BJ (cell line): ENCODE measurements at regions not wholly inside any gene's neighbourhood (a gene's known extent, or its start where the extent isn't known, plus 50 kb on each side); places are given as distances from the start of the nearest gene placed in this dataset.

Experiments used
- CTCF ChIA-PET: fragments of 350-600 bp; formaldehyde crosslinking; extraction: SDS; loops from one replicate; lab custom pipeline; 2021; ENCODE audit warnings: antibody characterized with exemption, inconsistent platforms; lab: Yijun Ruan, JAX
- POLR2A ChIA-PET: fragments of 300-600 bp; sonication (Branson Sonifier 250); formaldehyde crosslinking; extraction: SDS; loops from one replicate; lab custom pipeline; 2021; ENCODE audit warnings: antibody characterized with exemption; lab: Charles Lee
- DNase-seq: peaks from one replicate; pipeline ENCODE4 v3.0.0-alpha.2; 2011; ENCODE audit warnings: low read depth
- H3K27me3 ChIP-seq: 2 replicates; pipeline ENCODE4 v1.6.0; 2011; ENCODE audit warnings: low read length; ENCODE audit not compliant: control insufficient read depth, insufficient read depth
- H3K36me3 ChIP-seq: 2 replicates; pipeline ENCODE4 v1.5.1; 2011; ENCODE audit warnings: low read length; ENCODE audit not compliant: control insufficient read depth, insufficient read depth
- H3K4me3 ChIP-seq: 2 replicates; pipeline ENCODE4 v1.5.1; 2011; ENCODE audit warnings: low read depth, mild to moderate bottlenecking, control low read depth, low read length
- TF ChIP-seq, protein P1 (sequence below): IDR thresholded peaks from 2 replicates; pipeline ENCODE4 v1.5.1; 2011; ENCODE audit warnings: low read depth, mild to moderate bottlenecking, control low read depth, inconsistent platforms, low read length, moderate library complexity; ENCODE audit not compliant: insufficient read depth

DNA sequence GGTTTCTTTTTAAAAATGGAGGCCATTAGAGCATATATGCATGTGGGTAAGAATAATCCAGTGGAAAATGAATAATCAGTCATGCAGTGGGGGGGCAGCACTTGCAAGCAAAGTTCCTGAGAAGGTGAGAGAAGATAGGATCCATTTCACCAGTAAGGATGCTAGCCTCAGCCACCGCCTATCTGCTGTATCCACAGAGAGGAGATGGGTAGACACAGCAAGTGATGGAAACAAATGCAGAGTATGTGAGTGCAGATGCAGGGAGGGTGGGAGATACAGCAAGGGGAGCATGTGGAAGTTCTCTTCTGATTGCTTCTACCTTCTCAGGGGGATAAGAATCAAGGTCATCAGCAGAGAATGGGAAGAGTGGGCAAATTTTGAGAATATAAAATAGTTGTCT, 171.4 kb upstream of the PDE1C start:
- ChIA-PET CTCF (no interaction called here), POLR2A (no interaction called here)
- no peaks in the 10 kb centered on the region for H3K36me3 ChIP-seq
- TF ChIP-seq, protein P1, sequence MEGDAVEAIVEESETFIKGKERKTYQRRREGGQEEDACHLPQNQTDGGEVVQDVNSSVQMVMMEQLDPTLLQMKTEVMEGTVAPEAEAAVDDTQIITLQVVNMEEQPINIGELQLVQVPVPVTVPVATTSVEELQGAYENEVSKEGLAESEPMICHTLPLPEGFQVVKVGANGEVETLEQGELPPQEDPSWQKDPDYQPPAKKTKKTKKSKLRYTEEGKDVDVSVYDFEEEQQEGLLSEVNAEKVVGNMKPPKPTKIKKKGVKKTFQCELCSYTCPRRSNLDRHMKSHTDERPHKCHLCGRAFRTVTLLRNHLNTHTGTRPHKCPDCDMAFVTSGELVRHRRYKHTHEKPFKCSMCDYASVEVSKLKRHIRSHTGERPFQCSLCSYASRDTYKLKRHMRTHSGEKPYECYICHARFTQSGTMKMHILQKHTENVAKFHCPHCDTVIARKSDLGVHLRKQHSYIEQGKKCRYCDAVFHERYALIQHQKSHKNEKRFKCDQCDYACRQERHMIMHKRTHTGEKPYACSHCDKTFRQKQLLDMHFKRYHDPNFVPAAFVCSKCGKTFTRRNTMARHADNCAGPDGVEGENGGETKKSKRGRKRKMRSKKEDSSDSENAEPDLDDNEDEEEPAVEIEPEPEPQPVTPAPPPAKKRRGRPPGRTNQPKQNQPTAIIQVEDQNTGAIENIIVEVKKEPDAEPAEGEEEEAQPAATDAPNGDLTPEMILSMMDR = no peak
- DNase-seq = no peak
- H3K27me3 ChIP-seq = no peaks in the 10 kb centered on the region; the same call in 1 of the 2 replicates
- no peak overlapping the region for H3K4me3 ChIP-seq

DNA sequence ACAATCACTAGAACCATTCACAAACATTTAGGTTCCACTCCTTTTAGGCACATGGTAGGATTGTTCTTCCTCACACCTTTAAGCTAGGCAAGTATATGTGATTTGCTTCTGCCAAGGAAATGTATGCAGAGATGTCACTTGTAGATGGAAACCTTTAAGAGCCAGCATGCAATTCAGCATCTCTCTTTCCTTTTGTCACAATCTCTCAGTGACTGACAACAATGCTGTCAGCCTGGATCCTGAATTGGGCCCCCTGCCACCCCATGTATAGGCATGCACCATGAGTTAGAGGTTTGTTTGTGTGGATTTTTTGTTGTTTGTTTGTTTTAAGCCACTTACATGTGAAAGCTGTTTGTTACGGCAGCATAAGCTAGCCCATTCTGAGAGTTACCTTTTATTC, 169.6 kb upstream of the PDE1C start:
- no peaks in the 10 kb centered on the region for H3K36me3 ChIP-seq
- no peak overlapping the region for H3K4me3 ChIP-seq
- DNase-seq = no peak
- TF ChIP-seq, protein P1 = no peak
- POLR2A ChIA-PET = no interaction called here
- CTCF ChIA-PET = interaction anchor here (1.4 kb wide), 1 partner anchor 29 kb away, joined by 5 read pairs; no protein-coding TSS in a partner anchor
- H3K27me3 ChIP-seq = no peaks in the 10 kb centered on the region; the same call in 1 of the 2 replicates

DNA sequence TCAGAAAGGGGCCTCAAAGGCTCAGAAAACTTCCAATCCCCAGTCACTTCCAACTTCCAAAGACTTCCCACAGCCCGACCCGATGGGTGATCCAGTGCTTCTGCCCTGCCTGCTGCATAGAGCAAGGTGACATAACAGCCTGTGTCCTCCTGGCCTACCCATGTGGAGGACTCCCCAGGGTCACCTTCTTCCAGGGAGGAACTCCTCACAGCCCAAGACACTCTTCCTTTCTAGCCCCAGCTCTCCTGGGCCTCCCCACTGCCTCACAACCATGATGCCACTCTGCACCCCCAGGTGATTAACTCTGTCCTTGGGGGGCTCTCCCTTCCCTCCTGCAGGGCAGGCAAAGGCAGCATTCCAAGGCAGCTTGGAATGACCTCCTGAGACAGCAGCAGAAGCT, 158.4 kb upstream of the PDE1C start:
- Histone ChIP-seq H3K27me3 (no peaks in the 10 kb centered on the region), H3K36me3 (no peaks in the 10 kb centered on the region), H3K4me3 (no peak overlapping the region)
- TF ChIP-seq, protein P1 = no peak
- ChIA-PET POLR2A (no interaction called here), CTCF (no interaction called here)
- no peak for DNase-seq

DNA sequence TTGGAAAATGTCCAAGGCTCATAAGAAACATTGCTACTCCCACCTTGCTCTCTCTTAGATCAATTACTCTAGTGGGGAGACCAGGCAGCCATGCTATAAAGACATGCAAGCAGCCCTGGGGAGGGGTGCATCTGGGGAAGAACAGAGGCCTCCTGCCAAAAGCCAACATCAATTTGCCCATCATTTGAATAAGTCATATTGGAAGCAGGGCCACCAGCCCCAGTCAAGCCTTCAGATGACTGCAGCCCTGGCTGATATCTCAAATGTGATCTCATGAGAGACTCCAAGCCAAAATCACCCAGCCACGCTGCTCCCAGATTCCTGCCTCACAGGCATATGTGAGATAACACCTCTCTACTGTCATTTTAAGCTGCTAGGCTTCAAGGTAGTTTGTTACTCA, 157.5 kb upstream of the PDE1C start:
- ChIA-PET POLR2A (no interaction called here), CTCF (no interaction called here)
- TF ChIP-seq, protein P1 = no peak
- DNase-seq = no peak
- no peak overlapping the region for H3K4me3 ChIP-seq
- H3K27me3 ChIP-seq = no peaks in the 10 kb centered on the region
- no peaks in the 10 kb centered on the region for H3K36me3 ChIP-seq

DNA sequence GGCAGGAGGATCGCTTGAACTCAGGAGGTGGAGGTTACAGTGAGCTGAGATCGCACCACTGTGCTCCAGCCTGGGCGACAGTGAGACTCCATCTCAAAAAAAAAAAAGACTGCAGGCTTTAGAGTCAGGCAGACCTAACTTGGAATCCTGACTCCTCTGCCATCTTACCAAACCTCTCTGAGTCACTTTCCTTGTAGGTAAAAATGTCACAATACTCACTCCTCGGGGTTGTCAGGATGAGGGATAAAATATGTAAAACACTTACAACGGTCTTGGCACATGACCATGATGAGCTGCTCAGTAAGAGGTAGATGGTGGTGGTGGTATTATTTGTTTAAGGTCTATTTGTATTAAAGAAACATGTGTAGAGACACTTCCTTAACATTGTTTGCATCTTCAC, 154.1 kb upstream of the PDE1C start:
- ChIA-PET POLR2A (no interaction called here), CTCF (interaction anchor here (1.0 to 2.2 kb wide), 2 partner anchors 14 to 1089 kb away, joined by 3 to 8 read pairs; no protein-coding TSS in a partner anchor)
- TF ChIP-seq, protein P1 = no peak
- no peak overlapping the region for H3K4me3 ChIP-seq
- DNase-seq = no peak
- H3K27me3 ChIP-seq = 0 out of 2 replicates have a peak, but pooled peaks cover 1% of the 10 kb centered on the region
- no peaks in the 10 kb centered on the region for H3K36me3 ChIP-seq
